ENCODE measurements at regions not wholly inside any gene's neighbourhood (a gene's known extent, or its start where the extent isn't known, plus 50 kb on each side); places are given as distances from the start of the nearest gene placed in this dataset.

GRCh38 chr22:47616396-47617020 lies 854.1 kb downstream of the TBC1D22A start (continued):
- TF ChIP-seq REST (IDR thresholded peaks at IDR 0.05; ENCODE audit: low read depth) = no peak
- no peak for TF ChIP-seq EZH2 (IDR thresholded peaks at IDR 0.05)
- TF ChIP-seq ZBTB33 (IDR thresholded peaks at IDR 0.05; ENCODE audit: extremely low read depth, insufficient replicate concordance, low read length) = no peak
- TF ChIP-seq SIN3A (IDR thresholded peaks at IDR 0.05; ENCODE audit: low read depth) = no peak
- no peak for TF ChIP-seq TCF7L2 (IDR thresholded peaks at IDR 0.05; ENCODE audit: borderline replicate concordance, extremely low read depth, insufficient read depth, insufficient read length)
- TF ChIP-seq JUND (IDR thresholded peaks at IDR 0.05) = no peak
- TF ChIP-seq MAX (IDR thresholded peaks at IDR 0.05) = no peak

GRCh38 chr22:47615051-47615450 lies 852.6 kb downstream of the TBC1D22A start:
- H3K9me2 ChIP-seq (ENCODE audit: insufficient read depth) = no peaks in the 10 kb centered on the region
- H3K79me2 ChIP-seq (ENCODE audit: insufficient read depth, low read length) = no peaks in the 10 kb centered on the region
- no peaks in the 10 kb centered on the region; a peak in 1 of 4 replicates for H3K9me3 ChIP-seq (ENCODE audit: control insufficient read depth in 1 of 2, insufficient read depth in 1 of 2, low read depth in 1 of 2, low read length in 2 of 2)
- H3K9ac ChIP-seq (ENCODE audit: low read length) = no peak overlapping the region
- no peak for ATAC-seq
- H3K36me3 ChIP-seq (ENCODE audit: control insufficient read depth in 1 of 2, insufficient read depth in 2 of 2, low read length in 2 of 2) = no peaks in the 10 kb centered on the region
- no peaks in the 10 kb centered on the region for H4K20me1 ChIP-seq (ENCODE audit: insufficient read depth)
- ChIA-PET RAD21 (ENCODE audit: low non-redundant PET in 1 of 2, low total read pairs in 2 of 2, uncharacterized antibody in 2 of 2, unreplicated experiment in 2 of 2) (no interaction called here), CTCF (no interaction called here), POLR2A (no interaction called here)
- no peak for DNase-seq (ENCODE audit: low read depth, low spot score)
- H3K27ac ChIP-seq (ENCODE audit: low read depth, low read length) = no peak overlapping the region
- H2AFZ ChIP-seq (ENCODE audit: low read depth, low read length, poor library complexity, severe bottlenecking) = no peak overlapping the region
- BruUV-seq (replicated peaks) = no TSS peak
- no peak overlapping the region for H3K4me2 ChIP-seq (ENCODE audit: low read length)
- no peaks in the 10 kb centered on the region for H3K27me3 ChIP-seq (ENCODE audit: insufficient read depth, low read length)
- intact Hi-C loops (cut with micrococcal nuclease) = no loop called here
- no peak overlapping the region for H3K4me3 ChIP-seq (replicated peaks in 1 of 2; ENCODE audit: low read depth in 1 of 2, low read length in 2 of 2)
- H3K4me1 ChIP-seq (ENCODE audit: control insufficient read depth in 1 of 2, insufficient read depth in 2 of 2, low read length in 2 of 2) = no peaks in the 10 kb centered on the region
- TF ChIP-seq SRF (IDR thresholded peaks at IDR 0.05; ENCODE audit: low read depth) (no peak), SIN3A (IDR thresholded peaks at IDR 0.05; ENCODE audit: low read depth) (no peak), EZH2phosphoT487 (IDR thresholded peaks at IDR 0.05; ENCODE audit: borderline replicate concordance) (no peak), POLR2A (IDR thresholded peaks at IDR 0.05; ENCODE audit: borderline replicate concordance, extremely low read depth, insufficient read depth, insufficient read length) (no peak), YY1 (IDR thresholded peaks at IDR 0.05; ENCODE audit: extremely low read depth, insufficient replicate concordance, low read depth, low read length) (no peak), ZFX (IDR thresholded peaks at IDR 0.05) (no peak), JUND (IDR thresholded peaks at IDR 0.05) (no peak), CBX3 (IDR thresholded peaks at IDR 0.05; ENCODE audit: low read depth) (no peak), FOSL1 (IDR thresholded peaks at IDR 0.05; ENCODE audit: low read depth) (no peak), EZH2 (IDR thresholded peaks at IDR 0.05) (no peak), CEBPB (IDR thresholded peaks at IDR 0.05; ENCODE audit: low read depth) (no peak), TCF7L2 (IDR thresholded peaks at IDR 0.05; ENCODE audit: borderline replicate concordance, extremely low read depth, insufficient read depth, insufficient read length) (no peak), MAX (IDR thresholded peaks at IDR 0.05) (no peak), EGR1 (IDR thresholded peaks at IDR 0.05; ENCODE audit: low read depth) (no peak), RAD21 (IDR thresholded peaks at IDR 0.05; ENCODE audit: low read depth) (no peak), CTCF (IDR thresholded peaks at IDR 0.05 in 2 of 3, conservative IDR thresholded peaks at IDR 0.05 in 1 of 3; ENCODE audit: borderline replicate concordance in 1 of 3, insufficient read depth in 1 of 3, low read depth in 2 of 3, low read length in 2 of 3) (no peak)
